ENCODE measurements at regions not wholly inside any gene's neighbourhood (a gene's known extent, or its start where the extent isn't known, plus 50 kb on each side); places are given as distances from the start of the nearest gene placed in this dataset.

- Histone ChIP-seq H2AFZ (ENCODE audit: low read depth, low read length) (no peak overlapping the region), H3K79me2 (ENCODE audit: control insufficient read depth, insufficient read depth, low read length) (no peaks in the 10 kb centered on the region), H4K20me1 (replicated peaks; ENCODE audit: control insufficient read depth, extremely low read depth, insufficient read depth, low read length) (no peaks in the 10 kb centered on the region), H3K36me3 (ENCODE audit: control insufficient read depth in 2 of 2, extremely low read depth in 1 of 2, insufficient read depth in 2 of 2, low read length in 2 of 2) (no peaks in the 10 kb centered on the region), H3K4me2 (ENCODE audit: insufficient read depth, low read length) (no peak overlapping the region), H3K27ac (ENCODE audit: insufficient read depth, low read depth, low read length) (no peak overlapping the region), H3K4me1 (ENCODE audit: control insufficient read depth, extremely low read depth, insufficient read depth, low read length) (no peaks in the 10 kb centered on the region), H3K9me3 (replicated peaks; ENCODE audit: control insufficient read depth, insufficient read depth, low read length) (no peaks in the 10 kb centered on the region), H3K9ac (replicated peaks; ENCODE audit: extremely low read depth, insufficient read depth, low read length) (no peak overlapping the region), H3K27me3 (ENCODE audit: control insufficient read depth in 2 of 2, insufficient read depth in 2 of 2, low read length in 2 of 2) (no peaks in the 10 kb centered on the region), H3K9me1 (replicated peaks; ENCODE audit: control insufficient read depth, extremely low read depth, insufficient read depth, low read length) (no peaks in the 10 kb centered on the region), H3K4me3 (replicated peaks in 1 of 3; ENCODE audit: insufficient read depth in 1 of 3, low read depth in 1 of 3, low read length in 3 of 3) (no peak overlapping the region)
- DNase-seq (ENCODE audit: low read depth, low spot score) (no peak), FAIRE-seq (no peak)
- ChIA-PET CTCF (no interaction called here), POLR2A (no interaction called here)
- TF ChIP-seq GATA2 (IDR thresholded peaks at IDR 0.05; ENCODE audit: insufficient read depth, insufficient read length, low read depth, low read length): no peak
- no peak for TF ChIP-seq CTCF (IDR thresholded peaks at IDR 0.05; ENCODE audit: extremely low read depth in 1 of 2, insufficient read depth in 1 of 2, low read depth in 1 of 2, low read length in 2 of 2)
- TF ChIP-seq EZH2 (IDR thresholded peaks at IDR 0.05; ENCODE audit: borderline replicate concordance, low read depth, low read length, severe bottlenecking): no peak
- no peak for TF ChIP-seq MYC (IDR thresholded peaks at IDR 0.05; ENCODE audit: low read depth, low read length)
- no peak for TF ChIP-seq POLR2A (IDR thresholded peaks at IDR 0.05; ENCODE audit: low read depth, low read length)
- TF ChIP-seq POLR2AphosphoS5 (IDR thresholded peaks at IDR 0.05; ENCODE audit: insufficient read depth, low read depth, low read length): no peak
- no peak for TF ChIP-seq MAX (IDR thresholded peaks at IDR 0.05; ENCODE audit: insufficient read depth, insufficient read length)
- intact Hi-C loops (cut with micrococcal nuclease): no loop called here
- BruUV-seq (replicated peaks): no TSS peak
- dilution Hi-C loops (cut with MboI; ENCODE audit: extremely low pct_ligation_motif_present, low sequenced_read_pairs): no loop called here
Measured at GRCh38 chr4:98193459-98194105, 50.3 kb upstream of the STPG2 start.
